ENCODE measurements at regions not wholly inside any gene's neighbourhood (a gene's known extent, or its start where the extent isn't known, plus 50 kb on each side); places are given as distances from the start of the nearest gene placed in this dataset.
"Not testable (repeated sequence)": the region's sequence is repeated elsewhere in the genome, so short reads cannot be mapped to it uniquely, and the experiment has no call there.

GRCh38 chr4:138487670-138488069 lies 245.5 kb upstream of the SLC7A11 start:
- no peak for DNase-seq

DNA sequence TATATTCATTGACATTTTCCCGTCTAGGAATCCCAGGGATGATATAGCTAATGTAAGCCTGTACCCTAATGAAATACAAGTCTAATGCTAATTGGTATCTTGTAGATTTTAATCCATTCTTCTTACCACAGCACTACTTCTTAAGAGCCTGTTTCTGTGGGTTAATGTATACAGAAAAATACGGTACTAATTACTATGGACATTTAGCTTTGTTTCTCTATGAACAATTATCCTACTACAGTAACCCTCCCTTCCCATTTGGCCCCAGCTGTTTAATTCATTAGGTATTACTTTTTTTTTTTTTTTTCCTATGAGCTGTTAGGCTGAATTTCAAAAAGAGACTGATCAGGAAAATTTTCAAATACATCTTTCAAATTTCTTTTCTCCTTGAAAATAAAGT lies 245.1 kb upstream of the SLC7A11 start:
- no peak for DNase-seq

DNA sequence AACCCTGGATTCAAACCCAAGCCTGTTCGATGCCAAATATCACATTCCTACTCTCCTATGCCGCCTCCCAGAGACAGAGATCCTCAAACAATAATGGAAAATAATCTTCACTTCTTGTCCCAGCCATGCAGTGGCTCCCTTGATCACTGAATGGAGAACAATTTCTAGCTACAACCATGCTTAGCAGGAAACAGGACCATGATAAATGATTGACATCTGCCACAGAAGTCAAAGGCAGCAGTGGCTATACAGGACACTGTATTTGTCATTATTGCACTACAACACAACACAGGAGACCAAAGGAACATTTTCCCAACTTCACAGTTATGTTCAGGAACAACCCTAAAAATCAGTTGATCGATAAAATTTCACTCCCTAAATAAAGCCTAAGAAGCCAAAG lies 243.3 kb upstream of the SLC7A11 start:
- no peak for DNase-seq

- DNase-seq: no peak
Measured at GRCh38 chr4:138475116-138475515, 233.0 kb upstream of the SLC7A11 start.

GRCh38 chr4:138473339-138473738 lies 231.2 kb upstream of the SLC7A11 start:
- DNase-seq: no peak

DNA sequence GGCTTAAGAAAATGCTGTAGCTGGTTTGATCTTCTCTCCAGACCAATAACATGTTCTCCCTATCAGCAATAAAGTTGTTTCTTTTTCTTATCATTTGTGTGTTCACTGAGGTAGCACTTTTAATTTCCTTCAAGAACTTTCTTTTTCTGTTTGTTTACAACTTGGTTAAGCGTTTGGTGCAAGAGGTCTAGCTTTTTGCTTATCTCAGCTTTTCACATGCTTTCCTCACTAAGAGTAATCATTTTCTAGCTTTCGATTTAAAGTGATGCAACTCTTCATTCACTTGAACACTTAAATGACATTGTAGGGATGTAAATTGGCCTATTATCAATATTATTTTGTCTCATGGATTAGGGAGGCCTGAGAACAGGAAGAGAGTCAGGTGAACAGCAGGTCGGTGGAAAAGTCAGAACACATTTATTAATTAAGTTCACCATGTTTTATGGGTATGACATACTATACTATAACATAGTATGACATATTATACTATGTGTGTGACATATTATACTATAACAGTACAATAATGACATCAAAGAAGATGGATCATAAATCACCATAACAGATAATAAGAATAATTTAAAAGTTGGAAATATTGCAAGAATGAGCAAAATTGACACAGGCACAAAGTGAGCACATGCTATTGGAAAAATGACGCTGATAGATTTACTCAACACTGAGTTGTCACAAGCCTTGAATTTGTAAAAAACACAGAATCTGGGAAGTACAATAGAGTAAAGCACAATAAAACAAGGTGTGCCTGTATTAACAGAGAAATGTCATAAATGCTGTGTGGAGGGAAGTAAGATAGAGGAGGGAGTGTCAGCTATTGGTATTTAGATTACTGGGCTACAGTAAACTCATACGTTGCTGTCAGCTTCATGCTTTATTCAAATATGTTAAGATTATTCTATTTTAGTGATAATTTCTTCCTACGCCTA lies 218.6 kb upstream of the SLC7A11 start:
- DNase-seq: no peak

- DNase-seq: no peak
Measured at GRCh38 chr4:138458751-138459150, 216.6 kb upstream of the SLC7A11 start.

GRCh38 chr4:138456349-138456748 lies 214.2 kb upstream of the SLC7A11 start:
- not testable (repeated sequence) for DNase-seq

DNA sequence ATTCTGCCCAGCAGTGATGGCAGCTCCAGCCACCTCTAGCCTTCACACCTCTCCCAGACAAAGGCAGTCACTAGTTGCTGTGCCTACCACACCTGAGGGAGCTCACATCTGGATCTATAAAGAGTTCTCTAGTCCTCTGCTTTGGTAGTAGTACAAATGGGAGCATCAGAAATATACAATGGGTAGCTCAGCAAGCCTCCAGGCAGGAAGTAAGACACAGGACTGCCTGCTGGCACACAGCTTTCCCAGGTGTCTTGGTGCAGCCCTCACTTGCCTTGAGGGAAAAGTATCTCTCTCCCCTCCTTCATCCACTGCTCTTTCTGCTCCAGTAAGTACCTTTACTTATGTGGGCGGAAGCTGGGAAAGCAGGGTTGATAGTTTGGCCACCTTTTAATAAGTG lies 212.9 kb upstream of the SLC7A11 start:
- no peak for DNase-seq

DNA sequence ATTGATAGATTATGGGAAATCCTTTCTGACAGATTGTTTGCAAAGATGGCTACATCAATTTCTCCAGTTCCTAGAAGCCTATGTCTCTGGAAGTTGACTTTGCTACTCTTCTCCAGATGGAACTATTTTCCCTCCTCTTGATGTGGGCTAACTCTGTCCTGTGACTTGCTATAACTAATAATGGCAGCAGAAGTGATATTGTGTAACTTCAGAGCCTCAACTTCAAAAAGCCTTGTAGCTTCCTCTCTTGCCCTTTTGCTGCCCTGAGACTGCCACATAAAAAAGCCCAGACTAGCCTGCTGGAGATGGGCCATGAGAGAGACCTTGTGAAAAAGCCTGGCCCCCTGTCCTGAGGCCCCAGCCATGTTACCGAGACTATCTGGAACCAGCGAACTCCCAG lies 210.7 kb upstream of the SLC7A11 start:
- no peak for DNase-seq

GRCh38 chr4:138451276-138451663 lies 209.1 kb upstream of the SLC7A11 start:
- DNase-seq: no peak

DNA sequence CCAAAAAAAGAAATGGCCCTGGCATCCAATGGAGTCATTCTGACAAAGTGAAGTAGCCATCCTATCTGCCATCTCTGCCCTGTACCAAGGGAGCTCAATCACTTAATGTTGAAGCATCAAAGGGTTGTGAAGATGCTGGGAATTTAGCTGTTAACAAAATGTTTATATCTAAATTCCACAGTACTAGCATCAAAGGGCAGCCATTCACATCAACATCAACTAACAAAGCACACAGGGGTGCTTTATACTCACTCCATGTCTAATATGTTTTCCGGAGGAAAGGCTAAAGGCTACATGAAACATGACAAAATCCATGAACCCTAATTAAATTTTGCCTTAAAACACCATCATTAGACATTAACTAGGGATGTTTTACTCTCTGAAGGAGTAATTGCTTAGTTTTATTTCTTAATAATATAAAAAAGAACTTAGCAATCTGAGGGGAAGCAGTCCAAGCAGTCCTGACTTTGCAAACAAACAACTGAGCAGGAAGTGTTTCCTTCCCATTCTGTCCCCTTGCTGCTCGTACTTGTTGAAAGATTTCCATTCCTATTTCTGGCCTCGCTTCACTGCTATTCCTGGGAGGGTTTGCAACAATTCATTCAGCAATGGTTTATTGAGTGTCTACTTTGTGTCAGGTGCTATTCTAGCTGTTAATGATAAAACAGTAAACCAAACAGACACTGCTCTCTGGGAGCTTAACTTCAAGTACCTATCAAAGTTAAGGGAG lies 208.6 kb upstream of the SLC7A11 start:
- no peak for DNase-seq

- DNase-seq: no peak
Measured at GRCh38 chr4:138449938-138450337, 207.8 kb upstream of the SLC7A11 start.

GRCh38 chr4:138448169-138448568 lies 206.0 kb upstream of the SLC7A11 start:
- no peak for DNase-seq

- DNase-seq: no peak
Measured at GRCh38 chr4:138446456-138446855, 204.3 kb upstream of the SLC7A11 start.

GRCh38 chr4:138445098-138445497 lies 202.9 kb upstream of the SLC7A11 start:
- no peak for DNase-seq

GRCh38 chr4:138444260-138444659 lies 202.1 kb upstream of the SLC7A11 start:
- DNase-seq: no peak

DNA sequence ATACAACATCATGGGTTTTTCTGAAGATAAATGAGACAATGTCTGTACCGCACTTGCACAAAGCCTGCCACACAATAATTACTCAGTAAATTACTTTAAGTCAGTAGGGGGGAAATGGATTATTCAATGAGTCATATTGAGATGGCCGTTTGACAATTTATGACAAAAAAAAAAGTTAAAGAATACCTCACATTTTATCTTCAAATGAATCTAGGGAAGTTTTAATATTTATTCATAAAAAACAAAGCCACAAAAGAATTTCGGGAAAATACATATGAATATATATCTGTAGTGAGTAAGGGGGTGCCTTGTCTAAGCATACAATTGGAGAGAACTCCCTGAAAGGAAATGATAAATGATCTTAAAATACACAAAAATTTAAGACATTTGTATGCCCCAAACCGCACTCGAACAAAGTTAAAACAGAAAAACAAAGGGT lies 197.0 kb upstream of the SLC7A11 start:
- no peak for DNase-seq

GRCh38 chr4:138438608-138439007 lies 196.5 kb upstream of the SLC7A11 start:
- no peak for DNase-seq

- no peak for DNase-seq
Measured at GRCh38 chr4:138437263-138437851, 195.2 kb upstream of the SLC7A11 start.

DNA sequence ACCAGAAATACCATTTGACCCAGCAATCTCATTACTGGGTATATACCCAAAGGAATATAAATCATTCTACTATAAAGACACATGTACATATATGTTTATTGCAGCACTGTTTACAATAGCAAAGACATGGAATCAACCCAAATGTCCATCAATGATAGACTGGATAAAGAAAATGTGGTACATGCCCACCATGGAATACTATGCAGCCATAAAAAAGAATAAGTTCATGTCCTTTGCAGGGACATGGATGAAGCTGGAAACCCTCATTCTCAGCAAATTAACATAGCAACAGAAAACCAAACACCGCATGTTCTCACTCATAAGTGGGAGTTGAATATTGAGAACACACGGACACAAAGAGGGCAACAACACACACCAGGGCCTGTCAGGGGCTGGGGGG lies 193.6 kb upstream of the SLC7A11 start:
- not testable (repeated sequence) for DNase-seq

DNA sequence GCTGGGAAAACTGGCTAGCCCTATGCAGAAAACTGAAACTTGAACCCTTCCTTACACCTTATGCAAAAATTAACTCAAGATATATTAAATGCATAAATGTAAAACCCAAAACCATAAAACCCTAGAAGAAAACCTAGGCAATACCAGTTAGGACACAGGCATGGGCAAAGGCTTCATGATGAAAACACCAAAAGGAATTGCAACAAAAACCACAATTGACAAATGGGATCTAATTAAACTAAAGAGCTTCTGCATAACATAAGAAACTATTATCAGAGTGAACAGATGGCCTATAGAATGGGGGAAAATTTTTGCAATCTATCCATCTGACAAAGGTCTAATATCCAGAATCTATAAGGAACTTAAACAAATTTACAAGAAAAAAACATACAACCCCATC lies 192.9 kb upstream of the SLC7A11 start:
- DNase-seq: not testable (repeated sequence)

DNA sequence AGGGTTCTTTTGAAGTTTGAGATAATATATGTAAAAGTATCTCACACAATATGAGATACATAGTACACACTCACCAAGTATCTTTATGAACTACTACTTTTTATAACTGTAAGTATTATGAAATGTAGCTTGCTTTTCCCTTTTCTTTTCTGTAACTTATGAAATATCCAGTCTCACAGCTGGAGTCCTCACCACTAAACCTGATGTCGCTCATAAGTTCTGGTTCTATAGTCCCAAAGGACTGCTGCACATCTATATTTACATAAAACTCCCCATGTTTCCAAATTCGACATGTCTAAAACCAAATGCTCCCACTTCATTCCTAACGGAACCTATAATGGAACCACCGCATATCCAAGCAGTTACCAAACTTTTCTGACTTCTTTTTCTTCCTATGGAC lies 186.5 kb upstream of the SLC7A11 start:
- no peak for DNase-seq

DNA sequence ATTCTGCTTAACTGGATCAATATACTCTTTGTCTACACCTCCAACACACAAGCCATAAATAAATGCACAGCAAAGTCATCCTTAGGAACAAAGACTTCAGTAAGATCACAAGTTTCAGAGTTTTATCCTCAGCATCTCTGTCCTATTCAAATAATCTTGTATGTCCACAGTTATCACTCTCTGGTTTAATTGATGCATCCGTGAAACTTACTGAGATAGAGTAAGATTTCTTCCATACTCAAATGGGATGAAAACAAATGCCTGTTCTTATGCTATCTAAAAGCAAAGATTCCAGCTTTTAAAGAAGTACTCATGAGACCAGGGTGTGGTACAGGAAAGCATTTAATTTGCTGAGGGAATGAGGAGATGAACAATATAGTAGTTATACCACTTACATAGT lies 184.6 kb upstream of the SLC7A11 start:
- no peak for DNase-seq

Measured in amniotic stem cell (primary cell).